ENCODE measurements at regions not wholly inside any gene's neighbourhood (a gene's known extent, or its start where the extent isn't known, plus 50 kb on each side); places are given as distances from the start of the nearest gene placed in this dataset.
A peak's percentile ranks its signal among the peaks of the same experiment; 100 is the strongest.

DNA sequence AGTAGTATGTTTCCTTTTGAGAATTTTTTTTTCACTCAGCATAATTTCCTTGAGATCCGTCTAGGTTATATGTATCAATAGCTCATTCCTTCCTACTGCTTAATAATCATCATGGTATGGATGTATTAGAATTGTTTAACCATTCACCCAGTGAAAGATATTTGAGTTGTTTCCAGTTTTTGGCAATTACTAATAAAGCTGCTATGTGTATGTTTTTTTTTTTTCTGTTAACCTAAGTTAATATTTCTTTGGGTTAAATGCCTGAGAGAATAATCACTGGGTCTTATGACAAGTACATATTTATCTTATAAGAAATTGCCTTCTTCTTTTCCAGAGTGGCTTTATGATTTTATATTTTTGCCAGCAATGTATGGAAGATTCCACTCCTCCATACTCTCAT is 96.4 kb upstream of the ST6GAL2 start:
- Histone ChIP-seq H3K9me3 (ENCODE audit: low read length) (no peaks in the 10 kb centered on the region), H4K20me1 (ENCODE audit: insufficient read depth, low read depth, low read length) (no peaks in the 10 kb centered on the region), H3K9me2 (replicated peaks; ENCODE audit: insufficient read depth, low read length) (no peaks in the 10 kb centered on the region), H3K27me3 (ENCODE audit: low read length) (no peaks in the 10 kb centered on the region), H3K27ac (ENCODE audit: low read length) (no peak overlapping the region), H3K36me3 (ENCODE audit: insufficient read depth, low read length) (no peaks in the 10 kb centered on the region), H3K4me1 (ENCODE audit: low read length) (no peaks in the 10 kb centered on the region), H3K4me2 (ENCODE audit: low read depth, low read length, poor library complexity, severe bottlenecking) (no peak overlapping the region), H3K9ac (ENCODE audit: low read length) (no peak overlapping the region), H2AFZ (ENCODE audit: low read length) (no peak overlapping the region), H3K79me2 (ENCODE audit: low read length) (no peaks in the 10 kb centered on the region), H3K4me3 (ENCODE audit: low read length) (no peak overlapping the region)
- no peak for DNase-seq

DNA sequence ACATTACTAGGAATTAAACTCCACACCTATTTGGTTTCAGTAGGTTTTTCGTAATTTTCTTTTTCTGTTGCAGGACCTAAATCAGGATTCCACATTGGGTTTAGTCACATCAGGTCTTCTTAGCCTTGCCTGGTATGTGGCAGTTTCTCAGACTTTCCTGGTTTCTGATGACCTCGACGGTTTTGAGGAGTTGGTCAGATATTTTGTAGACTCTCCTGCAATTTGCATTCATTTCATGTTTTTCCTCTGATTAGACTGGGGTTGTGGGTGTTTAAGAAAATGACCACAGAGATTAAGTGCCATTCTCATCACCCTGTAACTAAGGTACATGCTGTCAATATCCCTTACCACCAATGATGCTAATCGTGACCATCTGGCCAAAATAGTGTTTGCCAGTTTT is 97.3 kb upstream of the ST6GAL2 start:
- H4K20me1 ChIP-seq (ENCODE audit: insufficient read depth, low read depth, low read length), result no peaks in the 10 kb centered on the region
- H3K27ac ChIP-seq (ENCODE audit: low read length), result no peak overlapping the region
- H3K9ac ChIP-seq (ENCODE audit: low read length), result no peak overlapping the region
- H3K79me2 ChIP-seq (ENCODE audit: low read length), result no peaks in the 10 kb centered on the region
- no peaks in the 10 kb centered on the region for H3K36me3 ChIP-seq (ENCODE audit: insufficient read depth, low read length)
- H3K4me3 ChIP-seq (ENCODE audit: low read length), result no peak overlapping the region
- H3K27me3 ChIP-seq (ENCODE audit: low read length), result no peaks in the 10 kb centered on the region
- H3K9me3 ChIP-seq (ENCODE audit: low read length), result no peaks in the 10 kb centered on the region
- H2AFZ ChIP-seq (ENCODE audit: low read length), result no peak overlapping the region
- DNase-seq, result no peak
- H3K9me2 ChIP-seq (replicated peaks; ENCODE audit: insufficient read depth, low read length), result no peaks in the 10 kb centered on the region
- no peak overlapping the region for H3K4me2 ChIP-seq (ENCODE audit: low read depth, low read length, poor library complexity, severe bottlenecking)
- H3K4me1 ChIP-seq (ENCODE audit: low read length), result no peaks in the 10 kb centered on the region

DNA sequence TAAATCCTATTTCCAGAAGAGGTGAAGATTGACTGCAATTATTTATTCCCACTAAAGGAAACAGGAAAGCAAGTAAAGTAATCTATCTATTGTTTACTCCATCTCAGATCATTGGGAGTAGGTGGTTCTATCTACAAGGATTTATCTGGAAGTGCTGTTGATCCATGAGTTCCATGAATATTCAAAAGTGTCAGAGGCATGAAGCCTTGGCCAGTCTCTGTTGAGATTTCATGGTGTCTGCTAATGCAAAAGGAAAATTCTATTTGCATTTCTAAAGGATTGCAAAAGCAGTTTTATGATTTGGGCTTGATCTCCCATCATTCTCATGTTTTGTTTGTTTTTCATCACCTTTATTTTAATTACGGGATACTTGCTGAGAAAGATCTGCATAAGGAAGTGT is 102.4 kb upstream of the ST6GAL2 start:
- no peak overlapping the region for H2AFZ ChIP-seq (ENCODE audit: low read length)
- no peaks in the 10 kb centered on the region for H3K36me3 ChIP-seq (ENCODE audit: insufficient read depth, low read length)
- DNase-seq, result peak; percentile 31
- no peaks in the 10 kb centered on the region for H3K27me3 ChIP-seq (ENCODE audit: low read length)
- H3K9me2 ChIP-seq (replicated peaks; ENCODE audit: insufficient read depth, low read length), result no peaks in the 10 kb centered on the region
- H3K4me1 ChIP-seq (ENCODE audit: low read length), result no peaks in the 10 kb centered on the region
- H3K27ac ChIP-seq (ENCODE audit: low read length), result no peak overlapping the region
- H3K9me3 ChIP-seq (ENCODE audit: low read length), result no peaks in the 10 kb centered on the region
- no peaks in the 10 kb centered on the region for H4K20me1 ChIP-seq (ENCODE audit: insufficient read depth, low read depth, low read length)
- H3K9ac ChIP-seq (ENCODE audit: low read length), result no peak overlapping the region
- H3K79me2 ChIP-seq (ENCODE audit: low read length), result no peaks in the 10 kb centered on the region
- H3K4me3 ChIP-seq (ENCODE audit: low read length), result no peak overlapping the region
- H3K4me2 ChIP-seq (ENCODE audit: low read depth, low read length, poor library complexity, severe bottlenecking), result no peak overlapping the region

DNA sequence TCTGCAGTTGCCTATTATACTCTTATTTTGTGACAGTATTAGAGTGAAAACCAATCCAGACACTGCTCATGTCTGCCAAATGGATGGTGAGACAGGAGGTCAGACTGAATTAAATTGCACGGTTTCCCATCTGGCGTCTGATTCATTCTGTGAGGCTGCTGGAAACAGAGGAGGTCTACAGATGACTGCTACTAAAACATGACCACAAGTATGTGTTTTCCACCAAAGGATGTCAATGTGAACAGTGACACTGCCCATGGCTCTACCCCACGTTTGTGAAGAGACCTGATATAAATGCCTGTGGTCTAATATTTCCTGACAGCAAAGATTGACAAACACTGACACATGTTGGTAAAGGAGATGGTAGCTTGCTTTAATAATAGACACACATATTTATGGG is 104.3 kb upstream of the ST6GAL2 start:
- Histone ChIP-seq H3K27ac (ENCODE audit: low read length) (no peak overlapping the region), H2AFZ (ENCODE audit: low read length) (no peak overlapping the region)

DNA sequence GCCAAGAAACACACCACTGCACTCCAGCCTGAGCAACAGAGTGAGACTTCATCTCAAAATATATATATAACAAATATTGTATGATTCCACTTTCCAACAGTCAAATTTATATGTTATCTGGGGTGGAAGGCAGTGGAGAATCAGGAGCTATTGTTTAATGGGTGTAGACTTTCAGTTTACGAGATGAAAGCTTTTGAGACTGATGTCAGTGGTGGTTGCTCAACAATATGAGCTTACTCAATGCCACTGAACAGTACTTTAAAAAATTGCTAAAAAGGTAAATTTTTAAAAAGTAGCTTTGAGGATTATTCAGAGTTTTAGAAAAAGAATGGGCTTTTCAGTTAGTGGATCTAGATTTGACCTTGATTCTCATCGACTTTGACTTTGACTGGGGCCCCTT is 105.9 kb upstream of the ST6GAL2 start:
- Histone ChIP-seq H3K4me1 (ENCODE audit: low read length) (no peaks in the 10 kb centered on the region), H3K9me2 (replicated peaks; ENCODE audit: insufficient read depth, low read length) (no peaks in the 10 kb centered on the region)
- DNase-seq, result no peak

More for the DNA sequence above, 104.3 kb upstream of the ST6GAL2 start:
- no peaks in the 10 kb centered on the region for H3K9me2 ChIP-seq (replicated peaks; ENCODE audit: insufficient read depth, low read length)
- H3K79me2 ChIP-seq (ENCODE audit: low read length), result no peaks in the 10 kb centered on the region
- no peaks in the 10 kb centered on the region for H3K36me3 ChIP-seq (ENCODE audit: insufficient read depth, low read length)
- H3K4me1 ChIP-seq (ENCODE audit: low read length), result no peaks in the 10 kb centered on the region
- H3K4me2 ChIP-seq (ENCODE audit: low read depth, low read length, poor library complexity, severe bottlenecking), result no peak overlapping the region
- H3K27me3 ChIP-seq (ENCODE audit: low read length), result no peaks in the 10 kb centered on the region
- H3K9me3 ChIP-seq (ENCODE audit: low read length), result no peaks in the 10 kb centered on the region
- no peaks in the 10 kb centered on the region for H4K20me1 ChIP-seq (ENCODE audit: insufficient read depth, low read depth, low read length)
- H3K4me3 ChIP-seq (ENCODE audit: low read length), result no peak overlapping the region
- no peak overlapping the region for H3K9ac ChIP-seq (ENCODE audit: low read length)
- no peak for DNase-seq

DNA sequence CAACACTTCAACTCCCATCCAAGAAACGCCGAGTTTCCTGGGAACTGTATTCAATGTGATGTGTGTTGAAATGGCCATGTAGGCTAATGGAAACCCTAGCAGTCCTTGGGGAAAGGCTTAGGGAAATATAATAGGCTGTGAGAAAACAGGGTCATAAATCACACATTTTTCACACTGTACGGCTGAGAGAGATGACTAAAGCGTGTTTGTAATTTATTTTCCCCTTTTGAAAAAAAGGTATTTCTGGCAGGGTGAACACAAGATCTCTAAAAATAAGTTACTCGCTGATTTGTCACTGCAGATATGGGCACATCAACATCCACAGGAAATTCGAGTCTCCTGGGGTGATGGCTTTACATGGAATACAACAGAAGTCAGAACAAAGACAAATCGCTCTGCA is 109.6 kb upstream of the ST6GAL2 start:
- Histone ChIP-seq H3K9me2 (replicated peaks; ENCODE audit: insufficient read depth, low read length) (no peaks in the 10 kb centered on the region), H3K4me1 (ENCODE audit: low read length) (no peaks in the 10 kb centered on the region), H3K4me2 (ENCODE audit: low read depth, low read length, poor library complexity, severe bottlenecking) (no peak overlapping the region), H3K79me2 (ENCODE audit: low read length) (no peaks in the 10 kb centered on the region), H3K36me3 (ENCODE audit: insufficient read depth, low read length) (no peaks in the 10 kb centered on the region), H4K20me1 (ENCODE audit: insufficient read depth, low read depth, low read length) (no peaks in the 10 kb centered on the region), H2AFZ (ENCODE audit: low read length) (no peak overlapping the region), H3K27me3 (ENCODE audit: low read length) (no peaks in the 10 kb centered on the region), H3K27ac (ENCODE audit: low read length) (no peak overlapping the region), H3K9me3 (ENCODE audit: low read length) (no peaks in the 10 kb centered on the region), H3K9ac (ENCODE audit: low read length) (no peak overlapping the region), H3K4me3 (ENCODE audit: low read length) (no peak overlapping the region)
- DNase-seq, result no peak

More for the DNA sequence above, 105.9 kb upstream of the ST6GAL2 start:
- Histone ChIP-seq H4K20me1 (ENCODE audit: insufficient read depth, low read depth, low read length) (no peaks in the 10 kb centered on the region), H3K79me2 (ENCODE audit: low read length) (no peaks in the 10 kb centered on the region), H3K27ac (ENCODE audit: low read length) (no peak overlapping the region), H3K9me3 (ENCODE audit: low read length) (no peaks in the 10 kb centered on the region), H3K27me3 (ENCODE audit: low read length) (no peaks in the 10 kb centered on the region), H3K4me3 (ENCODE audit: low read length) (no peak overlapping the region), H3K4me2 (ENCODE audit: low read depth, low read length, poor library complexity, severe bottlenecking) (no peak overlapping the region), H2AFZ (ENCODE audit: low read length) (no peak overlapping the region), H3K36me3 (ENCODE audit: insufficient read depth, low read length) (no peaks in the 10 kb centered on the region), H3K9ac (ENCODE audit: low read length) (no peak overlapping the region)

DNA sequence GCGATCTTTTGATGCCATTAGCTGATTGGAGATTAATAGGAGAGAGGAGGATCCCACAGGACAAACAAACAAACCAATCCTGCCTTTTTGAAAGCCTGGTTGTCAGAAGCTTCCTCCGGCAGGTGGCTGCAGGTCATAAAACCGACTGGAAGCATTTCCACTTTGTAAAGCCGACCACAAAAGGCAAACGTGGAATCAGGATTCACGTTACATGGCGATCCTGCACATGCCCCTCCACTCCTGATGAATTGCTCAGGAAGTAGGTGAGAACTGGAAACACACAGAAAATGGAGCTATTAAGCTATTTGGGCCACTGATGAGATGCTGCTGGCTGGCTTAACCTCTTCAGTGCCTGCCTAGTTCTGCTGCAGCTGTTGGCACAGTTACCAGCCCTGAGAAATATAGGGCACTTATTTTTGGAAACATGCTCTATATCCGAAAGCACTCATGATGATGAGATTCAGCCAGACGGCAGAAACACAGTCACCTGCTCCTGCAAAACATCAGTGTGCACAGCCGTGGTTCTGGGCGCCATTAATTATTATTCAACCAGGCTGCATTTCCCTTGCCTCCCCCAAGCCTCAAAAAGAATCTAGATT is 110.3 kb upstream of the ST6GAL2 start:
- Histone ChIP-seq H3K79me2 (ENCODE audit: low read length) (no peaks in the 10 kb centered on the region), H3K27me3 (ENCODE audit: low read length) (no peaks in the 10 kb centered on the region), H3K9ac (ENCODE audit: low read length) (no peak overlapping the region), H3K4me3 (ENCODE audit: low read length) (no peak overlapping the region), H3K4me2 (ENCODE audit: low read depth, low read length, poor library complexity, severe bottlenecking) (no peak overlapping the region), H4K20me1 (ENCODE audit: insufficient read depth, low read depth, low read length) (no peaks in the 10 kb centered on the region), H2AFZ (ENCODE audit: low read length) (no peak overlapping the region), H3K4me1 (ENCODE audit: low read length) (no peaks in the 10 kb centered on the region), H3K9me3 (ENCODE audit: low read length) (no peaks in the 10 kb centered on the region), H3K9me2 (replicated peaks; ENCODE audit: insufficient read depth, low read length) (no peaks in the 10 kb centered on the region), H3K36me3 (ENCODE audit: insufficient read depth, low read length) (no peaks in the 10 kb centered on the region), H3K27ac (ENCODE audit: low read length) (no peak overlapping the region)
- no peak for DNase-seq

DNA sequence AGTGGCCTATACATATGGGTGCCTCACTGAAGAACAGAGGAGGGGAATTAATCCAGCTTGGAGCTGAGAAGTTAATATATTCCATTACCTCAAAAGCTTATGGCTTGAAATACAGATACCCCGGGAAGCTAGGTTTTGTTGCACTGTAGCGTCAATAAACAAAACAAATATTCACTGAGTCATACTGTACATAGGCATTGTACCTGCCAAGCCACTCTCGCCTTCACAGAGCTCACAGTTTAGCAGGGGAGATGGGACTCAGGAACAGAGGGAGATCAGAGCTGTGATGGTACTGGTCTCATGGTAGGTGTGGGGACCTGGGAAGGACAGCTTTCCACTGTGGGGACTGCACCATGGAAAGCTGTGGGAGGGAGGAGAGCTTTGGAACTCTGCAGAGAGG is 111.2 kb upstream of the ST6GAL2 start:
- Histone ChIP-seq H3K9me2 (replicated peaks; ENCODE audit: insufficient read depth, low read length) (no peaks in the 10 kb centered on the region), H3K4me3 (ENCODE audit: low read length) (no peak overlapping the region), H3K9me3 (ENCODE audit: low read length) (no peaks in the 10 kb centered on the region), H3K27me3 (ENCODE audit: low read length) (no peaks in the 10 kb centered on the region), H3K4me2 (ENCODE audit: low read depth, low read length, poor library complexity, severe bottlenecking) (no peak overlapping the region), H3K27ac (ENCODE audit: low read length) (no peak overlapping the region), H3K4me1 (ENCODE audit: low read length) (no peaks in the 10 kb centered on the region), H3K36me3 (ENCODE audit: insufficient read depth, low read length) (no peaks in the 10 kb centered on the region), H3K79me2 (ENCODE audit: low read length) (no peaks in the 10 kb centered on the region), H3K9ac (ENCODE audit: low read length) (no peak overlapping the region), H2AFZ (ENCODE audit: low read length) (no peak overlapping the region), H4K20me1 (ENCODE audit: insufficient read depth, low read depth, low read length) (no peaks in the 10 kb centered on the region)
- no peak for DNase-seq

DNA sequence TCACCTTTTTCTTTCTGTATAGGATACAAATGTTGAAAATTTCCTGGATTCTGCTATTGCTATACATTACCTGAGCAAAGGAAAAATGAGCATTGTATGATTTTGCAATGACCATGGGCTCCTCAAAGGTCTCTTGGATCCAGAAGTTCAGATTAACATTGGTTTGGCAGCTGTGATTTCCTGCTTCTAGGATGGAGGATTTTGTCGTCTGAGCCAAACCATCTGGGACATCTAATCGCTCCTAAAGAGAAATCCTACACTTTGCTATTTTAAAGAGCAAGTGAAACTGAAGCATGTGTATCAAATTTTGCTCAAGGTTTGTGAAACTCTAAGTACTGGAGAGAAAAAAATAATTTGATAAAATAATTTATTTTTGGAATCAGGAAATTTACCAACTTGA is 115.1 kb upstream of the ST6GAL2 start:
- no peak for DNase-seq
- H3K4me3 ChIP-seq (ENCODE audit: low read length), result no peak overlapping the region
- H3K4me2 ChIP-seq (ENCODE audit: low read depth, low read length, poor library complexity, severe bottlenecking), result no peak overlapping the region

More for the DNA sequence above, 115.1 kb upstream of the ST6GAL2 start:
- no peak overlapping the region for H2AFZ ChIP-seq (ENCODE audit: low read length)
- H3K9ac ChIP-seq (ENCODE audit: low read length), result no peak overlapping the region
- no peaks in the 10 kb centered on the region for H3K9me3 ChIP-seq (ENCODE audit: low read length)
- H3K79me2 ChIP-seq (ENCODE audit: low read length), result no peaks in the 10 kb centered on the region
- no peak overlapping the region for H3K27ac ChIP-seq (ENCODE audit: low read length)
- H3K27me3 ChIP-seq (ENCODE audit: low read length), result no peaks in the 10 kb centered on the region
- no peaks in the 10 kb centered on the region for H3K36me3 ChIP-seq (ENCODE audit: insufficient read depth, low read length)
- no peaks in the 10 kb centered on the region for H3K9me2 ChIP-seq (replicated peaks; ENCODE audit: insufficient read depth, low read length)
- H3K4me1 ChIP-seq (ENCODE audit: low read length), result no peaks in the 10 kb centered on the region
- H4K20me1 ChIP-seq (ENCODE audit: insufficient read depth, low read depth, low read length), result no peaks in the 10 kb centered on the region

All from Karpas-422 (cell line).